Motor neuron (in vitro differentiated cells): ENCODE measurements at regions not wholly inside any gene's neighbourhood (a gene's known extent, or its start where the extent isn't known, plus 50 kb on each side); places are given as distances from the start of the nearest gene placed in this dataset.

Experiments used
- ATAC-seq, 8 experiments: fragments of 200-7000 bp; cut with Tn5 transposase; replicated peaks in 6 of 8; 2 replicates each; pipeline ENCODE4 v1.8.0; 2021; ENCODE audit warnings: mild to moderate bottlenecking in 8 of 8, moderate library complexity in 8 of 8
- H3K27ac ChIP-seq, 2 donors: fragments of 250-450 bp; sonication (Bioruptor Pico); 2 replicates each; pipeline ENCODE4 v1.9.0; 2021; ENCODE audit warnings: antibody characterized with exemption in 2 of 2, mild to moderate bottlenecking in 2 of 2, moderate library complexity in 1 of 2
- H3K4me1 ChIP-seq, 2 donors: fragments of 250-450 bp; sonication (Bioruptor Pico); replicated peaks in 1 of 2; 2 replicates each; pipeline ENCODE4 v1.6.1; 2021; ENCODE audit warnings: antibody characterized with exemption in 2 of 2, mild to moderate bottlenecking in 2 of 2, moderate library complexity in 1 of 2
- H3K4me3 ChIP-seq, 5 donors: fragments of 250-450 bp; sonication (Bioruptor Pico); 2 replicates each; pipeline ENCODE4 v1.9.0; 2021; ENCODE audit warnings: antibody characterized with exemption in 5 of 5, mild to moderate bottlenecking in 5 of 5, moderate library complexity in 4 of 5
- WGBS, 10 experiments: fragments of 450-650 bp; shearing (Covaris generic); methylation state at CpG; one replicate each; pipeline ENCODE4 v1.0.0; 2022; 5-methylcytosine and 5-hydroxymethylcytosine counted together
- in situ Hi-C, 9 experiments: fragments of 400-800 bp; cut with MboI; loops; one replicate each; pipeline ENCODE4 v1.15.0; 2021; ENCODE audit warnings: low sequenced_read_pairs in 9 of 9, low pct_unique_long_range_greater_than_20kb in 2 of 9; ENCODE audit not compliant: unreplicated experiment in 9 of 9

DNA sequence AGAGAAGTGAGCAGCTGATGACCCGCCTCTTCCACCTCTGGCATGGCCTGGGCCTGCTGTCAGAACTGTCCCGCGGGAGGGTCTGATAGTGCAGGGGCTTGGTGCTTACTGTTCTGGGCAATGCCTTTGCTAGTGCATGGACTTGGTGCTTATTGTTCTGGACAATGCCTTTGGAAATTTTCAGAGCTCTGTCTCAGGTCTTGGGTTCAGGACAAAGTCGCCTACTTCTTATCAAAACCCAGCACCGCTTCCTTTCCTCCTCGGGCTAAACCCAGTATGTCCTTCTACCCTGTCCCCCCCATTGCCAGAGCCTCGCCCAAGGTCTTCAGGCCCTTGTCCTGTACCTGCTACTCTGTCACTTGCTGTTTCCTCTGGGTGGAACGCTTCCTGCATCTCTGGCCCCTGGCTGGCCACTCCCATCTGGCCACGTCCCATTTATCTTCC is 149.6 kb downstream of the ACKR3 start:
- ATAC-seq = no peak
- in situ Hi-C loops = no loop called here
- WGBS, 10 experiments = 53 to 100% (median 84%) methylated on average over 1 to 8 of the region's 9 CpGs; no CpG with 5 or more reads in 4 of the 10 experiments
- Histone ChIP-seq H3K27ac (no peak overlapping the region), H3K4me1 (peaks cover 22 to 32% of the 10 kb centered on the region in 2 donors), H3K4me3 (no peak overlapping the region)

DNA sequence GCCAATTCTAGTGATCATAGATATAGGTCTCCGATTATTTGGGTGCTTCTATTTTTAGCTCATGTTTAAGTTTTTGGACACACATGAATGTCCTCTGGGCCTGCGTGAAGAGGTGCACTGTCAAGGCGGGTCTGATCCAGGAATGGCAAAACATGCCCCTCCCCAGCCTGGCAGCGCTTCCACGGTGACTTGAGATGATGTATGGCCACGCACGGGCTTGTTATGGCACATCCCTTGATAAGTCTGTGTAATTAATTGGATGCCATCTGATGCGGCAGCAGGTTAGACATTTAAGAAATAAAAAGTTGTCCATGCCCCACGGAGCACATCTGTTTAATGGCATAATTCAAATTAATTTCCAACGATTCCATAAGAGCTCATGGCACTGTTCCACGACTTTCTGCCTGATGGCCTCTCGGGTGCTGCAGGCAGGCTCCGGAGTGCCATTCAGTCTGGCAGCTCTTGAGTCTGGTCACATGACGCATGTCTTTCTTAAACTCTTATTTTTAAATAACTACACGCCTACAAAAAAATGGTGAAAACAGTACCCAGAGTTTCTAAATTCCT is 151.4 kb downstream of the ACKR3 start:
- Histone ChIP-seq H3K27ac (no peak overlapping the region), H3K4me3 (no peak overlapping the region), H3K4me1 (peaks cover 4 to 13% of the 10 kb centered on the region in 2 donors)
- no peak for ATAC-seq
- WGBS, 10 experiments = 20 to 100% (median 89%) methylated on average over 1 to 15 of the region's 15 CpGs; no CpG with 5 or more reads in 1 of the 10 experiments
- in situ Hi-C loops = no loop called here

DNA sequence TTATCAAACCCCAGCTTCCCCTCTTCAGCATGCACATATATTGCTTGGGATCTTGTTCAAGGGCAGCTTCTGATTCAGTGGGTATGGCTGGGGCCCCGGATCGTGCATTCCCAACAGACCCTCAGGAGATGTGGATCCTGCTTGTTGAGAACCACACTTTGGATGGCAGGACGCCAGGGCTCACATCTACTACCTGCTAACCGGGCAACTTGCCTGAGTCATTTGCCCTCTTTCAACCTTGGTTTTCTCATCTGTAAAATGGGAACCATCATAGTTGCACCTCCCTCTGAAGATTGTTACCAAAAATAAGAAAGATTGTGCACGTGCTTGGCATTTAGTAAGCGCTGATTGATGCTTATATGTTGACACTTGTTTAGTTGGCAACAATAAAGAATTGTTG is 154.6 kb downstream of the ACKR3 start:
- no peak overlapping the region for H3K27ac ChIP-seq
- WGBS, 10 experiments = 60 to 100% (median 100%) methylated on average over 1 to 3 of the region's 6 CpGs; no CpG with 5 or more reads in 4 of the 10 experiments
- ATAC-seq = no peak
- no peak overlapping the region for H3K4me3 ChIP-seq
- in situ Hi-C loops = no loop called here
- H3K4me1 ChIP-seq = peaks cover 3 to 8% of the 10 kb centered on the region in 2 donors

DNA sequence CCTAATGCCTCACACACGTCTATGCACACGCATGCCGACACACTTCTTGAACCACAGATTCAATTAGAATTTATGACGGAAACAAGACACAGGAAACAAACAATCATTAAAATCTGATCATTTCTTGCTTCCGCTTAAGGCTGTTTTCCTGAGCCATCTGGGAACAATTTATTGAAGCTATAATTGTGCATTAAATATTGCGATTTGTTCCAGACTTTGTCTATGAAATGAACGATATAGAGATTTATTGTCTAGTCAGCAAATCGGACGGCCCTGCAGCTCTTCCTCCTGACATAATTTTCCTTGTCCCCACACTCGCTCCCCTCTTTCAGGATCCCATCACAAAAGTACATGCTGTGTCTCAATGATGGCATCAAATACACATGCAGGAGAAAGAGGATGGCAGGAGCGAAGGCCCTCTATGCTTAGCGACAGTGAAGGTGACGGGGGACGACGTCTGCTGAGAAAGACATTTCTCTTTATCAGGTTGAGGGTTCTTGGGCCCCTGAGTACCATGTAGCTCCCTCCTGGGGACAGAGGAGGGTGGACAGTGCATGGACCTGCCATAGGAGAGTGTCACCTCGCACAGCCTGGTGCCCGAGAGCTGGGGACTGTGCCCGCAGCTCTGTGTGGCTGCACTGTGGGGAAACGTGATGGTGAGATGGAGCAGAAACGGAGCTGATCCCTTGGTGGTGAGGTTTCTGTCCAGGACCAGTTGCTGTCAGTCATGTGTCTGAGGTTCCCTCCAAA is 157.3 kb downstream of the ACKR3 start:
- H3K4me1 ChIP-seq = peaks cover 2 to 8% of the 10 kb centered on the region in 2 donors
- no peak overlapping the region for H3K27ac ChIP-seq
- in situ Hi-C loops = loop anchor here in 1 of 9 experiments (25.0 kb wide), 1 partner anchor 365 kb away; no protein-coding TSS in a partner anchor
- 67 to 100% (median 94%) methylated on average over 2 to 20 of the region's 20 CpGs for WGBS, 10 experiments
- H3K4me3 ChIP-seq = no peak overlapping the region
- ATAC-seq = no peak

DNA sequence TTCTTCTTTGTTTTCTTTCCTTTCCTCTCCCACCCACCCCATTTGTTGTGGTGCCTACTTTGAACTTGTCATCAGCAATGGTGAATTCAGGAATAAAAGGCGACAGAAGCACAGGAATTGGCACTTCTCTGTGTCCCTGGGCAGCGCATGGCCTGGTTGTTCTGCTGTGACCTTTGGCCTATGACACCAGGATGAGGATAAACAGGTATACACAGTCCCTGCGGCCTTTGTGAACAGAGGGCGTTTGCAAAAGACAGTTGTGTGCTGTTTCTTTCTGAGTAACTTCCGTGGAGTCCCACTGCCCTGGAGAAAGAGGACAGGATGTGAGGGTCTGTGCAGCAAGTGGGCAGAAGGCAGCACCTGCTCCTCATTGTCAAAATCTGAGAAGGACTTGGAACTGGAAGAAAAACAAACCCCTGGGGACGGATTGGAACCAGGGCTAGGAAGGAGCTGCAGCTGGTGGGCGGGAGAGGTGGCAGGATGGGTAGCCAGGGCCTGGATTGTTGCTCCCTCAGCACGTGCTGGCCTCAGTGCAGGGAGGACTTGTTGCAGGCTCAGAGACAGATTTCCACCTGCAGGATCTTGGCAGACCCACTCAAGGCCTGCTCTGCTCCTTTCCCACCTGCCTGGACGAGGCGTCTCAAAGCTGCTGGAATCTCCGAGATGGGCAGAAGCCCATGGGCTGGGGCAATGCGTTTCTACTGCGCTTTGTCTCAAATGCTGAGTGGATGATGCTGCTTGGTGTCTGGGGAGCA is 159.5 kb downstream of the ACKR3 start:
- Histone ChIP-seq H3K4me1 (peaks cover 2 to 8% of the 10 kb centered on the region in 2 donors), H3K4me3 (no peak overlapping the region), H3K27ac (no peak overlapping the region)
- 50 to 95% (median 74%) methylated on average over 2 to 10 of the region's 13 CpGs; no CpG with 5 or more reads in 2 of the 10 experiments for WGBS, 10 experiments
- in situ Hi-C loops = loop anchor here in 1 of 9 experiments (25.0 kb wide), 1 partner anchor 367 kb away; no protein-coding TSS in a partner anchor
- ATAC-seq = no peak

DNA sequence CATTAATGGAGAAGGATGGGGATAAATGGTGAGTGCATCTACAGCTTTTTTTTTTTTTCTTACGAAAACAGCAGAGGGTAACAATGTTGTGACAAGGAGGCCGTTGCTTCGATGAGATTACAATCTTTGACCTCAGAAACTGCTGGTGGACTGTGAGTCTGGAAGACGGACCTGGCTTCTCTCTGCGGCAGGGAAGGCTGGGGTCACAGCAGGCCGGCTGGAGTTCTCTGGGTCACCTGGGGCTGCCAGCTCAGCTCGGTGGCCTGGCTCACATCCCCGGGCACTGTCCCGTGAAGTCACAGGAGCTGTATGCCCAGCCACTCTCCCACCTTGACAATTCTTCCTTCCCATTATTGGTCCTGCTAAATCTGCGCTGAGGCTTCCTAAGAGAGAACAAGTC is 160.8 kb downstream of the ACKR3 start:
- Histone ChIP-seq H3K4me1 (peaks cover 2 to 9% of the 10 kb centered on the region in 2 donors), H3K27ac (no peak overlapping the region), H3K4me3 (no peak overlapping the region)
- in situ Hi-C loops = loop anchor here in 1 of 9 experiments (25.0 kb wide), 1 partner anchor 368 kb away; no protein-coding TSS in a partner anchor
- ATAC-seq = no peak
- 80 to 100% (median 93%) methylated on average over 1 to 7 of the region's 10 CpGs; no CpG with 5 or more reads in 3 of the 10 experiments for WGBS, 10 experiments

DNA sequence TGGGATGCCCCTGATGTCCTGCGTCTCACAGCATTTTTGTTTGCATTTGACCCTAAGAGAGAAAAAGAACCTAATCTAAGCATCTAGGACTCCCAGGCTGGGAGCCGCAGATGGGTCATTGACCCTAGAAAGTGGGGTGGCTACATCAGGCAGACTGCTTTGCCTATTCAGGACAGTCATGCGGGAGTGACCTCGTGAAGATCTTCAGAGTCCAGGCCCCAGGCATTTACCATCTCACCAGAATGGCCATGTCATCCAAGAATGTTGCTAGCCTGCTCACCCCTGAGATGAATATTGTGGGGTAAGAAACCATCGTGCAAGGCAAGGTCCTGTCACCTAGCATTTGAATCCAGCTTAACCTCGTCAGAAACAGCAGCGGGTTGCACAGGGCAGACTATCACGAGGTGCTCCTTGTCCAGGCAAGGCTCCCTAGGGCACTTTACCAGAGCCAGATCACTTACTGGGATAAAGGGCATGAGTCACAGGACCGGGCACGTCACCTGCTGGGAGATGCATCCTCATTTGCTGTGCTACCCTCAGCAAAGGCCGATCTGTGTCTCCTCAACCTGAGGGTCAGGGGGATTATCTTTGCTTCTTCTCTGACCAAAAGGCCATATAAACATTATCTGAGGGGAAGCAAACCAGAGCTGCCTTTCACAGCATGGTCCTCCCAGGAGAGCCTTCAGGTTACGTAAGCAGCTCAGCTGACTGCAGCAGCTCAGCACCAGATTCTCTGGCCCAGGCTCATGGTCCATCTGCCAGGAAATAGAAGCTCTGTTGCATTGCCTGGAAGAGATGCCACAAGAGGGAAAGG is 162.3 kb downstream of the ACKR3 start:
- 7 to 100% (median 92%) methylated on average over 1 to 7 of the region's 12 CpGs; no CpG with 5 or more reads in 3 of the 10 experiments for WGBS, 10 experiments
- Histone ChIP-seq H3K4me3 (no peak overlapping the region), H3K27ac (no peak overlapping the region), H3K4me1 (peaks cover 2 to 17% of the 10 kb centered on the region in 2 donors)
- ATAC-seq = peak in 6 of 8 experiments; percentile 50 to 76 (median 58)
- in situ Hi-C loops = loop anchor here in 1 of 9 experiments (25.0 kb wide), 1 partner anchor 370 kb away; no protein-coding TSS in a partner anchor

DNA sequence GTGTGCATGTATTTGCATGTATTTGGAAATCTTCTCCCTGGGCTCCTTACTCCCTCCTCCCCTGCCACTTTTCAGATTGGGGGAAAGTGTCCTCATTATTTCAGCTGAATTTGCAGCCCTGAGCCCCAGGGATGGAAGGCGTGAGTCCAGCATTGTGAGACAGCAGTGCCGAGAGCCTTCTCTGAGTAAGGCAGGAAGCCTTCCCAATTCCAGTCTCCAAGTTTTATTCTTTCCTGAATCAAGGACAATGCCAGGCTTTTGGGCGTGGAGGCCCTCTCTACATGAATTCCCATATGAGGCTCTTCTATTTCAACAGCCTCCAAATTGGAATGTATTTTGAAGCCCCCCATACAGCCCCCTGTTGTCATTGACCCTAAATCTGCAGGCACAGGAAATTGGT is 163.5 kb downstream of the ACKR3 start:
- H3K4me3 ChIP-seq = no peak overlapping the region
- H3K4me1 ChIP-seq = peaks cover 2 to 17% of the 10 kb centered on the region in 2 donors
- no peak overlapping the region for H3K27ac ChIP-seq
- ATAC-seq = no peak
- WGBS, 10 experiments = 63 to 100% (median 80%) methylated on average over 1 to 3 of the region's 3 CpGs; no CpG with 5 or more reads in 6 of the 10 experiments
- in situ Hi-C loops = loop anchor here in 1 of 9 experiments (25.0 kb wide), 1 partner anchor 371 kb away; no protein-coding TSS in a partner anchor

DNA sequence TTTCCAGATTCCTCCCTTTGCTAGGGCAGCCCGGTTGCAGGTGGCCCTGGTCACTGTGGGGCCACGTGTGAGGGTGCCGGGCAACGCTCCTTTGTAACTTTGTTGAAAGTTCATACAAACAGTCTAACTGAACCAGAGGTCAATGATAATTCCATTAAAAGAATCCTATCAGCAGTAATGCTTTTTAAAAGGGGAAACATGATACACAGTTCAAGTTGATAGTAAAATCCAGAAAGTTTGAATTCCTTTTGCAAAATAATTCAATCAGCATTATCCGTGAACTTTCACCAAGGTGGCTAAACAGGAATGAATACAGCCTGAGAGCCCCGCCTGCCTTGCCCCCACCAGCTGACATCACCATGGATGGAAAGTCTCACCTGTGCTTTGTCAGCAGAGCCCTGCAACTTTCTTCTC is 166.2 kb downstream of the ACKR3 start:
- ATAC-seq = no peak
- WGBS, 10 experiments = 67 to 100% (median 86%) methylated on average over 1 to 5 of the region's 6 CpGs; no CpG with 5 or more reads in 3 of the 10 experiments
- in situ Hi-C loops = loop anchor here in 1 of 9 experiments (25.0 kb wide), 1 partner anchor 374 kb away; no protein-coding TSS in a partner anchor
- Histone ChIP-seq H3K27ac (no peak overlapping the region), H3K4me1 (peaks cover 2 to 9% of the 10 kb centered on the region in 2 donors), H3K4me3 (no peak overlapping the region)

DNA sequence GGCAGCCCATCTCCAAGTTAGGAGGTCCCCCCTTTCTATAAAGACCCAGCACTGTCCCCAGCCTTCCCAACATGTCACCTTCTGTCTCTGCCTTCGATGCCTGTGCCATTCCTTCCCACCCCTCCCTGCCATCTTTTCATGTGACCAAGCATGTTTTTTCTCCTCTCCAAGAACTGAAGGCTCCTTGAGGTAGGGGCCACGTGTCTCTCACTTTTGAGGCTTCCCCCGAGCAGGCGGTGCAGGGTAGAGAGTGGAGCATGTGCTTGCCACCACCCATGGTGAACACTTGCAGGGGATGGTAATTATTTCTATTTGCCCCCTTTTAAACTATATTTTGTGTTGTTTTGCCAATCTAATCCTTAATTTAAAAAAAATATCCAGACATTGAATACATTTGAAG is 168.4 kb downstream of the ACKR3 start:
- in situ Hi-C loops = loop anchor here in 1 of 9 experiments (25.0 kb wide), 1 partner anchor 376 kb away; no protein-coding TSS in a partner anchor
- Histone ChIP-seq H3K4me1 (peaks cover 0 to 9% of the 10 kb centered on the region in 2 donors), H3K4me3 (no peak overlapping the region), H3K27ac (no peak overlapping the region)
- no peak for ATAC-seq
- 40 to 100% (median 79%) methylated on average over 1 to 4 of the region's 4 CpGs; no CpG with 5 or more reads in 2 of the 10 experiments for WGBS, 10 experiments

DNA sequence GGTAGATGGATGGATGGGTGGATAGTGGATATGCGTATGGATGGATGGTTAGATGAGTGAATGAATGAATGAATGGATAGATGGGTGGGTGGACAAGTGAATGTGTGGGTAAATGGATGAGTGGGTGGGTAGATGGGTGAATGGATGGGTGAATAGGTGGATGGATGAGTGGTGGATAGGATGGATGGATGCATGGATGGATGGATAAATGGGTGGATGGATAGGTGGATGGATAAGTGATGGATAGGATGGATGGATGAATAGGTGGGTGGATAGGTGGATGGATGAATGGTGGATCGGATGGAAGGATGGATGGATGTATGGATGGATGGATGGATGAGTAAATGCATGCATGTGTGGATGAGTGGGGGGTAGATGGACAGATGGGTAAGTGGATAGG is 169.3 kb downstream of the ACKR3 start:
- in situ Hi-C loops = loop anchor here in 1 of 9 experiments (25.0 kb wide), 1 partner anchor 377 kb away; no protein-coding TSS in a partner anchor
- H3K27ac ChIP-seq = no peak overlapping the region
- H3K4me1 ChIP-seq = peaks cover 4 to 12% of the 10 kb centered on the region in 2 donors
- no peak overlapping the region for H3K4me3 ChIP-seq
- 44 to 100% (median 88%) methylated on average over 1 to 2 of the region's 2 CpGs; no CpG with 5 or more reads in 1 of the 10 experiments for WGBS, 10 experiments
- ATAC-seq = no peak

DNA sequence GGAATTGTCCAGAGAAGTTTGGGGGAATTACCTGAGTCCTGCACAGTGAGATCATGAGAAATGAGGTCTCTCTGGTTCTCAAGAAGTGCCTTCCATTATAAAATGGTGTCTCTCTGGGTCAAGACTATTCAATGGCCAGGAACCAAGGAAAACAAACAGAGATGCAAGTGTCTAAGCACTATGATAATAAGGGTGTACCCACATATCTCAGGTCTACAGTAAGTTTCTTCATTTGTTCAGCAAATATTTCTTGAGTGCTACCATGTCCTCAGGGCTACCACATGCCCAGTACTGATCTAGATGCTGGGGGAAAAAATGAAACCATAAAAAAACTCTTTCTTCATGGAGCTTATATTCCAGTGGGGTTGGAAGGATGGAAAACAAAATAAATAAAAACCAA is 170.0 kb downstream of the ACKR3 start:
- in situ Hi-C loops = loop anchor here in 1 of 9 experiments (25.0 kb wide), 1 partner anchor 377 kb away; no protein-coding TSS in a partner anchor
- ATAC-seq = peak in 3 of 8 experiments; percentile 60 to 91 (median 82)
- Histone ChIP-seq H3K27ac (no peak overlapping the region), H3K4me1 (peaks cover 10 to 20% of the 10 kb centered on the region in 2 donors), H3K4me3 (no peak overlapping the region)
